ENCODE measurements at regions not wholly inside any gene's neighbourhood (a gene's known extent, or its start where the extent isn't known, plus 50 kb on each side); places are given as distances from the start of the nearest gene placed in this dataset.

DNA sequence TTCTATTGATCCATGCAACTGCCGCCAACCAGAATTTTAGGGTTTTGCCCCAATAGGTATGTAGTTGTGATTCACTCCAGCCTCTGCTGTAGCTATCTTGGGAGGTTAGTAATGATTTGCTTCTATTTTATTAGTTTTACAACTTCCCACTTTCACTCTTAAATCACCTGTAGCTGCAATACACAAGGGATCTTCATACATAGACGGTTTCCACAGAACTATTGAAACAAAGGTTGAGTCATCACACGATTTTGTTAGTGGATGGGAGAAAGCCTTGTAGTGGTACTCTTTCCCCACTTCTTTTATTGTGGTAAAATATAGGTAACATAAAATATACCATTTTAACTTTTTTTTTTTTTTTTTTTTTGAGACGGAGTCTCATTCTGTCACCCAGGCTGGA lies 104.2 kb upstream of the SPRED2 start:
- WGBS, 2 donors: 86 to 91% methylated on average over 4 of the region's 4 CpGs
- H3K9me3 ChIP-seq: no peaks in the 10 kb centered on the region
- H3K4me3 ChIP-seq: no peak overlapping the region
- H3K36me3 ChIP-seq (replicated peaks in 1 of 2; ENCODE audit: insufficient read depth in 1 of 2, low read depth in 2 of 2): no peaks in the 10 kb centered on the region
- no peak for DNase-seq
- no peak for TF ChIP-seq POLR2A (IDR thresholded peaks at IDR 0.05)
- TF ChIP-seq, protein P1, sequence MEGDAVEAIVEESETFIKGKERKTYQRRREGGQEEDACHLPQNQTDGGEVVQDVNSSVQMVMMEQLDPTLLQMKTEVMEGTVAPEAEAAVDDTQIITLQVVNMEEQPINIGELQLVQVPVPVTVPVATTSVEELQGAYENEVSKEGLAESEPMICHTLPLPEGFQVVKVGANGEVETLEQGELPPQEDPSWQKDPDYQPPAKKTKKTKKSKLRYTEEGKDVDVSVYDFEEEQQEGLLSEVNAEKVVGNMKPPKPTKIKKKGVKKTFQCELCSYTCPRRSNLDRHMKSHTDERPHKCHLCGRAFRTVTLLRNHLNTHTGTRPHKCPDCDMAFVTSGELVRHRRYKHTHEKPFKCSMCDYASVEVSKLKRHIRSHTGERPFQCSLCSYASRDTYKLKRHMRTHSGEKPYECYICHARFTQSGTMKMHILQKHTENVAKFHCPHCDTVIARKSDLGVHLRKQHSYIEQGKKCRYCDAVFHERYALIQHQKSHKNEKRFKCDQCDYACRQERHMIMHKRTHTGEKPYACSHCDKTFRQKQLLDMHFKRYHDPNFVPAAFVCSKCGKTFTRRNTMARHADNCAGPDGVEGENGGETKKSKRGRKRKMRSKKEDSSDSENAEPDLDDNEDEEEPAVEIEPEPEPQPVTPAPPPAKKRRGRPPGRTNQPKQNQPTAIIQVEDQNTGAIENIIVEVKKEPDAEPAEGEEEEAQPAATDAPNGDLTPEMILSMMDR (IDR thresholded peaks at IDR 0.05): no peak
- intact Hi-C loops (cut with DNase I): no loop called here
- H3K27me3 ChIP-seq: no peaks in the 10 kb centered on the region
- ATAC-seq: no peak
- H3K4me1 ChIP-seq: no peaks in the 10 kb centered on the region
- H3K27ac ChIP-seq: no peak overlapping the region

DNA sequence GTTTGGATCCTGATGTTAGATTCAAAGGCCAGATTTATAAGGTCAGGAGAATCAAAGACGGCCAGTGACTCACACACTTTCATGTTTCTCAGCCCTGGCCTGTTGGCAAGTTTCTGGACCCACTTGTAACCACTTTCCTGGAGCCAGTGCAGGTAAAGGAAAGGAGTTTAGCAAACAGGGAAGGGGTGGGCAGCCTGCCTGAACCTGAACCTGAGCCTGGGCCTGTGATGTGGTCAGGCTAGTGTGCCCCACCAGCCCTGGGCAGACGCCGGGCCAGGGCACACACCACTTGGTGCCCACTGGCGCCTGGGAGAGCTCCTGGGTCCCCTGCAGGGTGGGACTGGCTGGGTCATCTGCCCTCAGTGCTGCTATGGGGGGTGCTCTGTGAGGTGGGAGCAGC lies 100.5 kb upstream of the SPRED2 start:
- DNase-seq (no peak), ATAC-seq (no peak)
- intact Hi-C loops (cut with DNase I): no loop called here
- 79 to 81% methylated on average over 4 of the region's 4 CpGs for WGBS, 2 donors
- Histone ChIP-seq H3K9me3 (no peaks in the 10 kb centered on the region), H3K36me3 (replicated peaks in 1 of 2; ENCODE audit: insufficient read depth in 1 of 2, low read depth in 2 of 2) (no peaks in the 10 kb centered on the region), H3K4me1 (no peaks in the 10 kb centered on the region), H3K27ac (no peak overlapping the region), H3K27me3 (no peaks in the 10 kb centered on the region), H3K4me3 (no peak overlapping the region)
- TF ChIP-seq, protein P1 (IDR thresholded peaks at IDR 0.05): no peak
- TF ChIP-seq POLR2A (IDR thresholded peaks at IDR 0.05): no peak

DNA sequence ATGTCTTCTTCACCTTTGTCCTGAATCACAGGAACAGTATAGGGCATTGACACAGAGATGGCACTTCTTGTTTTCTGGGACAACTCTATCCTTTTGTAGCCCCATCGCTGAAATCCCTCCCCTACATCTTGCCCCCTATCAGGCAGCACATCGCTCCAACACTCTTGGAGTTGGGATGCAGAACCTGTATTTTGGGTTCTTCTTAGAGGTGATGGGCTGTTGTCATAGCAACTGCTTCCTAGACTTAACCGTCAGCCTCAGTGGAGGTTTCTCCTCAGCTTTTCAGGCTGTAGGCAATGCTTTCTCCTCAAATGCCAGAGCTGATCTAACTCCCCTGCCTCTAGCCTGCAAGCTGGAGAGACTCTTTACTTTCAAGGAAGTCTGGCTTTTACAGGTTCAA lies 99.9 kb upstream of the SPRED2 start:
- Histone ChIP-seq H3K36me3 (replicated peaks in 1 of 2; ENCODE audit: insufficient read depth in 1 of 2, low read depth in 2 of 2) (no peaks in the 10 kb centered on the region), H3K9me3 (no peaks in the 10 kb centered on the region), H3K4me1 (no peaks in the 10 kb centered on the region), H3K27me3 (no peaks in the 10 kb centered on the region), H3K27ac (no peak overlapping the region), H3K4me3 (no peak overlapping the region)
- no peak for TF ChIP-seq POLR2A (IDR thresholded peaks at IDR 0.05)
- TF ChIP-seq, protein P1 (IDR thresholded peaks at IDR 0.05): no peak
- DNase-seq (no peak), ATAC-seq (no peak)
- WGBS, 2 donors: 90 to 96% methylated on average over 3 of the region's 3 CpGs
- intact Hi-C loops (cut with DNase I): no loop called here

DNA sequence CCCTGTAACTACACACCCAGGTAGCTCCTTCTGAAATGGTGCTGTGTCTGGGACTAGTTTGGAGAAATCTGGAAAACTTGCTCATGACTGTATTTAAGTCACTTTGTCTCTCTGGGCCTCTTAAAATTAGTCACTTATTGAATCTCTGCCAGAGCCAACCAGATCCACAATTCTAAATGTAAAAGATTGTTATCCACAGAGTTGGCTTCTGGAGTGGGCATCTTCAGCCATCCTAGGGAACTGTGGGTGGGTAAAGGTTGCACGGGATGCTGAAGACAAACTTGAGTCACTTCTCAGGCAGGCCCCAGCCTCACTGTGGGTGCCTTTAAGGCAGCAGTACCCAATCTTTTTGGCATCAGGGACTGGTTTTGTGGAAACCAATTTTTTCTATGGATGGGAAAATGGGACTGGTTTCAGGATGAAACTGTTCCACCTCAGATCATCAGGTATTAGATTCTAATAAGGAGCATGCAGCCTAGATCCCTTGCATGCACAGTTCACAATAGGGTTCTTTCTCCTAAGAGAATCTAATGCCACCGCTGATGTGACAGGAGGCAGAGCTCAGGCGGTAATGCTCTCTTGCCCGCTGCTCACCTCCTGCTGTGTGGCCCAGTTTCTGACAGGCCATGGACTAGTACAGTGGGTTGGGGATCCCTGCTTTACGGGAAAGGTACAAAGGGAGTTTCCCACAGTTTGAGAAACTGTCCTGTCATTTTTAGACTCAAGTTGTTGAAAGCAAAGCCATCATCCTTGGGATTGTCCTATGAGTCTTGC lies 98.3 kb upstream of the SPRED2 start:
- H3K27me3 ChIP-seq: no peaks in the 10 kb centered on the region
- DNase-seq (no peak), ATAC-seq (no peak)
- no peaks in the 10 kb centered on the region for H3K36me3 ChIP-seq (replicated peaks in 1 of 2; ENCODE audit: insufficient read depth in 1 of 2, low read depth in 2 of 2)
- 92% methylated on average over 4 to 5 of the region's 5 CpGs for WGBS, 2 donors
- intact Hi-C loops (cut with DNase I): no loop called here
- H3K4me3 ChIP-seq: no peak overlapping the region
- H3K27ac ChIP-seq: no peak overlapping the region
- TF ChIP-seq POLR2A (IDR thresholded peaks at IDR 0.05): no peak
- TF ChIP-seq, protein P1 (IDR thresholded peaks at IDR 0.05): no peak
- no peaks in the 10 kb centered on the region for H3K9me3 ChIP-seq
- H3K4me1 ChIP-seq: no peaks in the 10 kb centered on the region

DNA sequence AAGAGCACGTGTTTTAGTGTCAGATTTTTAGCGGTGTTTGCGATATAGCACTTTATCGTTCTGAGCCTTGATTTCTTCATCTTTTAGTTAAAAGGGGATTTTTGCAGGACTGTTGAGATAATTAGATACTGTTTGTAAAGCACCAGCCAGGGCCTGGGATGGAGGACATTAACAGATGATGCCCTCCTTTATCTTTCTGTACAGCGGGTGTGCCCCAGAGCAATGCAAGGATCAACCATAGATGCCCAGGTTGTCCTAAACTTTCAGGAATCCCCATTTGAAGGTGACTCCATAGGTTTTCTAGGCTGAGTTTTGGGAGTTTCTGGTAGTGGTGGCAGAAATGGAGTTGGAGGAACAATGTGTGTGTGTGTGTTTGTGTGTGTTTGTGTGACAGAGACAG lies 97.0 kb upstream of the SPRED2 start:
- intact Hi-C loops (cut with DNase I): no loop called here
- no peak for DNase-seq
- no peak overlapping the region for H3K4me3 ChIP-seq
- no peaks in the 10 kb centered on the region for H3K27me3 ChIP-seq
- no peak overlapping the region for H3K27ac ChIP-seq
- no peak for ATAC-seq
- no peaks in the 10 kb centered on the region for H3K9me3 ChIP-seq
- H3K4me1 ChIP-seq: no peaks in the 10 kb centered on the region
- no peaks in the 10 kb centered on the region for H3K36me3 ChIP-seq (replicated peaks in 1 of 2; ENCODE audit: insufficient read depth in 1 of 2, low read depth in 2 of 2)
- WGBS, 2 donors: 91 to 95% methylated on average over 5 of the region's 5 CpGs
- TF ChIP-seq POLR2A (IDR thresholded peaks at IDR 0.05): no peak
- TF ChIP-seq, protein P1 (IDR thresholded peaks at IDR 0.05): no peak
